ENCODE measurements at regions not wholly inside any gene's neighbourhood (a gene's known extent, or its start where the extent isn't known, plus 50 kb on each side); places are given as distances from the start of the nearest gene placed in this dataset.

DNA sequence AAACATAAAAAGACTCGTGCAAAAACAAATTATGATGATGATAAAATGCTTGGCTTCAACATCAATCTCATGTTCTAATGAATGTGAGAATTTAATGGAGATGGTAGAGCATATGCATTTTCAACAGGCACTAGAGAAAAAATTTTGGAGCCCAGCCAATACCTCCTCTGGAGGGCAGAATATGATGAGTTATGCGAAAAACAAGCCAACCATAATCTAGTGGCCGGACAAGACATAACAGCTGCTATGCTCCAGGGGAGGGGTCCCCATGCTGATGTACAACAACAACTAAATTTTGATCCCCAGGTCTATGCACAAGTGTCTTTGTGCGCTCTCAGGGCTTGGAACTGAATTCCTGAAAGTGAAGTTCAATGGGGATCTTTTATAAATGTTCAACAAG, 1197.5 kb downstream of the LRFN5 start:
- TF ChIP-seq, protein P1, sequence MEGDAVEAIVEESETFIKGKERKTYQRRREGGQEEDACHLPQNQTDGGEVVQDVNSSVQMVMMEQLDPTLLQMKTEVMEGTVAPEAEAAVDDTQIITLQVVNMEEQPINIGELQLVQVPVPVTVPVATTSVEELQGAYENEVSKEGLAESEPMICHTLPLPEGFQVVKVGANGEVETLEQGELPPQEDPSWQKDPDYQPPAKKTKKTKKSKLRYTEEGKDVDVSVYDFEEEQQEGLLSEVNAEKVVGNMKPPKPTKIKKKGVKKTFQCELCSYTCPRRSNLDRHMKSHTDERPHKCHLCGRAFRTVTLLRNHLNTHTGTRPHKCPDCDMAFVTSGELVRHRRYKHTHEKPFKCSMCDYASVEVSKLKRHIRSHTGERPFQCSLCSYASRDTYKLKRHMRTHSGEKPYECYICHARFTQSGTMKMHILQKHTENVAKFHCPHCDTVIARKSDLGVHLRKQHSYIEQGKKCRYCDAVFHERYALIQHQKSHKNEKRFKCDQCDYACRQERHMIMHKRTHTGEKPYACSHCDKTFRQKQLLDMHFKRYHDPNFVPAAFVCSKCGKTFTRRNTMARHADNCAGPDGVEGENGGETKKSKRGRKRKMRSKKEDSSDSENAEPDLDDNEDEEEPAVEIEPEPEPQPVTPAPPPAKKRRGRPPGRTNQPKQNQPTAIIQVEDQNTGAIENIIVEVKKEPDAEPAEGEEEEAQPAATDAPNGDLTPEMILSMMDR (IDR thresholded peaks at IDR 0.05), result no peak
- no peak for TF ChIP-seq MXI1 (IDR thresholded peaks at IDR 0.05; ENCODE audit: low read depth, low read length)
- TF ChIP-seq RXRA (IDR thresholded peaks at IDR 0.05; ENCODE audit: borderline replicate concordance, low read depth), result no peak
- TF ChIP-seq RCOR1 (IDR thresholded peaks at IDR 0.05; ENCODE audit: low read length), result no peak
- TF ChIP-seq SMC3 (IDR thresholded peaks at IDR 0.05; ENCODE audit: low read depth, low read length), result no peak

All from SK-N-SH (cell line).